Lower leg skin (tissue), 3 donors: ENCODE measurements at regions not wholly inside any gene's neighbourhood (a gene's known extent, or its start where the extent isn't known, plus 50 kb on each side); places are given as distances from the start of the nearest gene placed in this dataset.

Experiments
- POLR2A ChIP-seq, 2 donors: fragments of 450-650 bp; IDR thresholded peaks; one replicate each; pipeline ENCODE4 v1.6.1; 2016 to 2017; ENCODE audit warnings: antibody characterized with exemption in 2 of 2, mild to moderate bottlenecking in 1 of 2, moderate library complexity in 1 of 2
- TF ChIP-seq, protein P1 (sequence below), 3 donors: fragments of 450-650 bp; IDR thresholded peaks; one replicate each; pipeline ENCODE4 v1.5.1; 2016; ENCODE audit warnings: antibody characterized with exemption in 3 of 3, mild to moderate bottlenecking in 3 of 3, moderate library complexity in 2 of 3

- TF ChIP-seq, protein P1, sequence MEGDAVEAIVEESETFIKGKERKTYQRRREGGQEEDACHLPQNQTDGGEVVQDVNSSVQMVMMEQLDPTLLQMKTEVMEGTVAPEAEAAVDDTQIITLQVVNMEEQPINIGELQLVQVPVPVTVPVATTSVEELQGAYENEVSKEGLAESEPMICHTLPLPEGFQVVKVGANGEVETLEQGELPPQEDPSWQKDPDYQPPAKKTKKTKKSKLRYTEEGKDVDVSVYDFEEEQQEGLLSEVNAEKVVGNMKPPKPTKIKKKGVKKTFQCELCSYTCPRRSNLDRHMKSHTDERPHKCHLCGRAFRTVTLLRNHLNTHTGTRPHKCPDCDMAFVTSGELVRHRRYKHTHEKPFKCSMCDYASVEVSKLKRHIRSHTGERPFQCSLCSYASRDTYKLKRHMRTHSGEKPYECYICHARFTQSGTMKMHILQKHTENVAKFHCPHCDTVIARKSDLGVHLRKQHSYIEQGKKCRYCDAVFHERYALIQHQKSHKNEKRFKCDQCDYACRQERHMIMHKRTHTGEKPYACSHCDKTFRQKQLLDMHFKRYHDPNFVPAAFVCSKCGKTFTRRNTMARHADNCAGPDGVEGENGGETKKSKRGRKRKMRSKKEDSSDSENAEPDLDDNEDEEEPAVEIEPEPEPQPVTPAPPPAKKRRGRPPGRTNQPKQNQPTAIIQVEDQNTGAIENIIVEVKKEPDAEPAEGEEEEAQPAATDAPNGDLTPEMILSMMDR (IDR thresholded peaks at IDR 0.05), result no peak
- no peak for TF ChIP-seq POLR2A (IDR thresholded peaks at IDR 0.05)
Measured at GRCh38 chr4:77235289-77235854, 78.4 kb downstream of the CCNG2 start.
